ENCODE measurements at regions not wholly inside any gene's neighbourhood (a gene's known extent, or its start where the extent isn't known, plus 50 kb on each side); places are given as distances from the start of the nearest gene placed in this dataset.

- TF ChIP-seq CTCF (IDR thresholded peaks at IDR 0.05) = no peak
- no peak for TF ChIP-seq POLR2A (IDR thresholded peaks at IDR 0.05)
These were observed 86.5 kb upstream of the E2F8 start for GRCh38 chr11:19327280-19327679.
